ENCODE measurements at regions not wholly inside any gene's neighbourhood (a gene's known extent, or its start where the extent isn't known, plus 50 kb on each side); places are given as distances from the start of the nearest gene placed in this dataset.

- no peak overlapping the region for H3K4me3 ChIP-seq (ENCODE audit: control insufficient read depth, low read depth, low read length)
- no peak for DNase-seq (ENCODE audit: low read depth)
- no peak for TF ChIP-seq CTCF (conservative IDR thresholded peaks at IDR 0.05; ENCODE audit: control insufficient read depth, insufficient read depth, low read depth, low read length)
Measured at GRCh38 chr12:67411562-67411961, 142.4 kb downstream of the CAND1 start.

- DNase-seq (ENCODE audit: low read depth), result no peak
- no peak for TF ChIP-seq CTCF (conservative IDR thresholded peaks at IDR 0.05; ENCODE audit: control insufficient read depth, insufficient read depth, low read depth, low read length)
- H3K4me3 ChIP-seq (ENCODE audit: control insufficient read depth, low read depth, low read length), result no peak overlapping the region
Measured at GRCh38 chr12:67413577-67413976, 144.4 kb downstream of the CAND1 start.

- no peak for TF ChIP-seq CTCF (conservative IDR thresholded peaks at IDR 0.05; ENCODE audit: control insufficient read depth, insufficient read depth, low read depth, low read length)
- no peak overlapping the region for H3K4me3 ChIP-seq (ENCODE audit: control insufficient read depth, low read depth, low read length)
- DNase-seq (ENCODE audit: low read depth), result no peak
Measured at GRCh38 chr12:67414011-67414715, 145.0 kb downstream of the CAND1 start.

- peak; percentile 64 for DNase-seq (ENCODE audit: low read depth)
- no peak overlapping the region for H3K4me3 ChIP-seq (ENCODE audit: control insufficient read depth, low read depth, low read length)
- peak; percentile 58 for TF ChIP-seq CTCF (conservative IDR thresholded peaks at IDR 0.05; ENCODE audit: control insufficient read depth, insufficient read depth, low read depth, low read length)
Measured at GRCh38 chr12:67415473-67415872, 146.3 kb downstream of the CAND1 start.

GRCh38 chr12:67419810-67420209 lies 150.7 kb downstream of the CAND1 start:
- no peak for TF ChIP-seq CTCF (conservative IDR thresholded peaks at IDR 0.05; ENCODE audit: control insufficient read depth, insufficient read depth, low read depth, low read length)
- no peak overlapping the region for H3K4me3 ChIP-seq (ENCODE audit: control insufficient read depth, low read depth, low read length)
- DNase-seq (ENCODE audit: low read depth), result no peak

- DNase-seq (ENCODE audit: low read depth), result no peak
- H3K4me3 ChIP-seq (ENCODE audit: control insufficient read depth, low read depth, low read length), result no peak overlapping the region
- TF ChIP-seq CTCF (conservative IDR thresholded peaks at IDR 0.05; ENCODE audit: control insufficient read depth, insufficient read depth, low read depth, low read length), result no peak
Measured at GRCh38 chr12:67420506-67420905, 151.3 kb downstream of the CAND1 start.

GRCh38 chr12:67422081-67422480 lies 152.9 kb downstream of the CAND1 start:
- TF ChIP-seq CTCF (conservative IDR thresholded peaks at IDR 0.05; ENCODE audit: control insufficient read depth, insufficient read depth, low read depth, low read length), result no peak
- no peak for DNase-seq (ENCODE audit: low read depth)

More at GRCh38 chr12:67422081-67422480, 152.9 kb downstream of the CAND1 start:
- H3K4me3 ChIP-seq (ENCODE audit: control insufficient read depth, low read depth, low read length), result no peak overlapping the region

Data from fibroblast of mammary gland (primary cell).